CD14-positive monocyte (primary cell): ENCODE measurements at regions not wholly inside any gene's neighbourhood (a gene's known extent, or its start where the extent isn't known, plus 50 kb on each side); places are given as distances from the start of the nearest gene placed in this dataset.

Source experiments
- DNase-seq, 3 donors: peaks; one replicate each; pipeline ENCODE4 v3.0.0-alpha.2; 2011 to 2022
- H2AFZ ChIP-seq: 2 replicates; pipeline ENCODE4 v1.6.0; 2012; ENCODE audit warnings: mild to moderate bottlenecking, low read depth, low read length, inconsistent platforms; ENCODE audit not compliant: insufficient read depth, poor library complexity, severe bottlenecking
- H3K27ac ChIP-seq, 2 donors: 1 replicate in 1 of 2; 2 replicates in 1 of 2; pipeline ENCODE4 v1.5.1; 2012 to 2013; ENCODE audit warnings: low read length in 2 of 2, control low read depth in 1 of 2, inconsistent platforms in 1 of 2, low read depth in 1 of 2, mild to moderate bottlenecking in 1 of 2
- H3K27me3 ChIP-seq, 2 donors: one replicate each; pipeline versions ENCODE4 v1.6.0 to v1.6.1; 2011 to 2013; ENCODE audit warnings: low read length in 2 of 2; ENCODE audit not compliant: control insufficient read depth in 2 of 2, insufficient read depth in 2 of 2
- H3K36me3 ChIP-seq, 2 donors: replicated peaks in 1 of 2; 1 replicate in 1 of 2; 2 replicates in 1 of 2; pipeline versions ENCODE4 v1.5.1 to v1.6.1; 2012 to 2013; ENCODE audit warnings: low read length in 2 of 2, control low read depth in 1 of 2, inconsistent platforms in 1 of 2, mild to moderate bottlenecking in 1 of 2; ENCODE audit not compliant: insufficient read depth in 2 of 2, control insufficient read depth in 1 of 2
- H3K4me1 ChIP-seq, 2 donors: 1 replicate in 1 of 2; 2 replicates in 1 of 2; pipeline versions ENCODE4 v1.5.1 to v1.6.1; 2012 to 2013; ENCODE audit warnings: low read length in 2 of 2, control low read depth in 1 of 2, inconsistent platforms in 1 of 2, mild to moderate bottlenecking in 1 of 2, moderate library complexity in 1 of 2; ENCODE audit not compliant: insufficient read depth in 2 of 2, control insufficient read depth in 1 of 2
- H3K4me2 ChIP-seq: replicated peaks from 2 replicates; pipeline ENCODE3; 2012; ENCODE audit warnings: low read length, moderate library complexity, mild to moderate bottlenecking; ENCODE audit not compliant: poor library complexity, severe bottlenecking; ENCODE audit errors: extremely low read depth
- H3K4me3 ChIP-seq, 3 experiments: fragments of 200-600 bp in 1 of 3; sonication (generic) in 1 of 3; replicated peaks in 1 of 3; 1 replicate in 2 of 3; 2 replicates in 1 of 3; pipeline ENCODE4 v1.5.1; 2011 to 2013; ENCODE audit warnings: low read length in 3 of 3, mild to moderate bottlenecking in 3 of 3, control low read depth in 2 of 3, low read depth in 2 of 3, inconsistent platforms in 1 of 3, moderate library complexity in 1 of 3
- H3K79me2 ChIP-seq: 2 replicates; pipeline ENCODE4 v1.6.0; 2012; ENCODE audit warnings: mild to moderate bottlenecking, control low read depth, inconsistent platforms, low read length, moderate library complexity; ENCODE audit not compliant: insufficient read depth
- H3K9ac ChIP-seq: 2 replicates; pipeline ENCODE4 v1.6.0; 2017; ENCODE audit warnings: low read length, mild to moderate bottlenecking; ENCODE audit not compliant: insufficient read depth, poor library complexity, severe bottlenecking
- H3K9me3 ChIP-seq, 2 donors: replicated peaks in 1 of 2; 1 replicate in 1 of 2; 2 replicates in 1 of 2; pipeline versions ENCODE4 v1.5.1 to v1.6.1; 2012 to 2013; ENCODE audit warnings: low read length in 2 of 2, control low read depth in 1 of 2; ENCODE audit not compliant: control insufficient read depth in 1 of 2, insufficient read depth in 1 of 2
- H4K20me1 ChIP-seq: 2 replicates; pipeline ENCODE4 v1.6.0; 2012; ENCODE audit warnings: mild to moderate bottlenecking, low read length, control low read depth, moderate library complexity; ENCODE audit not compliant: insufficient read depth
- H3K27ac Mint-ChIP-seq, 7 donors: one replicate each; pipeline ENCODE4 v1.8.0; 2020; ENCODE audit warnings: mild to moderate bottlenecking in 7 of 7, mixed read lengths in 7 of 7, moderate library complexity in 6 of 7, inconsistent platforms in 2 of 7
- H3K27me3 Mint-ChIP-seq, 3 donors: one replicate each; pipeline ENCODE4 v1.8.0; 2021 to 2022; ENCODE audit warnings: low read depth in 3 of 3, mild to moderate bottlenecking in 3 of 3, mixed read lengths in 3 of 3, moderate library complexity in 3 of 3, inconsistent platforms in 1 of 3
- H3K36me3 Mint-ChIP-seq, 2 donors: one replicate each; pipeline ENCODE4 v1.8.0; 2020; ENCODE audit warnings: mixed read lengths in 2 of 2, inconsistent platforms in 1 of 2, mild to moderate bottlenecking in 1 of 2
- H3K4me1 Mint-ChIP-seq: one replicate; pipeline ENCODE4 v1.8.0; 2020; ENCODE audit warnings: mild to moderate bottlenecking, mixed read lengths
- H3K4me3 Mint-ChIP-seq, 2 donors: one replicate each; pipeline ENCODE4 v1.8.0; 2020; ENCODE audit warnings: mild to moderate bottlenecking in 2 of 2, mixed read lengths in 2 of 2, moderate library complexity in 1 of 2
- H3K9me3 Mint-ChIP-seq, 7 donors: one replicate each; pipeline ENCODE4 v1.8.0; 2020 to 2022; ENCODE audit warnings: mixed read lengths in 7 of 7, mild to moderate bottlenecking in 6 of 7, moderate library complexity in 6 of 7, inconsistent platforms in 2 of 7
- WGBS: methylation state at CpG from one replicate; pipeline ENCODE4 v1.1.5; 2013; ENCODE audit warnings: missing lambda C conversion rate; ENCODE audit not compliant: insufficient coverage; 5-methylcytosine and 5-hydroxymethylcytosine counted together
- intact Hi-C, 2 donors: fragments of 100-400 bp; cut with micrococcal nuclease; formaldehyde crosslinking; loops; one replicate each; pipeline versions ENCODE4 v1.15.0 to v1.15.1; 2023
- TF ChIP-seq, protein P1 (sequence below): fragments of 200-600 bp; IDR thresholded peaks from one replicate; pipeline ENCODE4 v1.8.0; 2022; ENCODE audit warnings: antibody characterized with exemption, mild to moderate bottlenecking

- Histone ChIP-seq H3K36me3 (no peaks in the 10 kb centered on the region), H2AFZ (no peak overlapping the region), H3K4me3 (no peak overlapping the region), H3K79me2 (no peaks in the 10 kb centered on the region), H3K9me3 (peaks cover 8 to 31% of the 10 kb centered on the region in 2 donors), H3K9ac (no peak overlapping the region), H3K4me2 (no peak overlapping the region), H3K27ac (no peak overlapping the region), H3K4me1 (no peaks in the 10 kb centered on the region), H4K20me1 (no peaks in the 10 kb centered on the region), H3K27me3 (no peaks in the 10 kb centered on the region)
- DNase-seq: no peak
- H3K4me3 Mint-ChIP-seq: no peak overlapping the region
- no peaks in the 10 kb centered on the region for H3K4me1 Mint-ChIP-seq
- TF ChIP-seq, protein P1, sequence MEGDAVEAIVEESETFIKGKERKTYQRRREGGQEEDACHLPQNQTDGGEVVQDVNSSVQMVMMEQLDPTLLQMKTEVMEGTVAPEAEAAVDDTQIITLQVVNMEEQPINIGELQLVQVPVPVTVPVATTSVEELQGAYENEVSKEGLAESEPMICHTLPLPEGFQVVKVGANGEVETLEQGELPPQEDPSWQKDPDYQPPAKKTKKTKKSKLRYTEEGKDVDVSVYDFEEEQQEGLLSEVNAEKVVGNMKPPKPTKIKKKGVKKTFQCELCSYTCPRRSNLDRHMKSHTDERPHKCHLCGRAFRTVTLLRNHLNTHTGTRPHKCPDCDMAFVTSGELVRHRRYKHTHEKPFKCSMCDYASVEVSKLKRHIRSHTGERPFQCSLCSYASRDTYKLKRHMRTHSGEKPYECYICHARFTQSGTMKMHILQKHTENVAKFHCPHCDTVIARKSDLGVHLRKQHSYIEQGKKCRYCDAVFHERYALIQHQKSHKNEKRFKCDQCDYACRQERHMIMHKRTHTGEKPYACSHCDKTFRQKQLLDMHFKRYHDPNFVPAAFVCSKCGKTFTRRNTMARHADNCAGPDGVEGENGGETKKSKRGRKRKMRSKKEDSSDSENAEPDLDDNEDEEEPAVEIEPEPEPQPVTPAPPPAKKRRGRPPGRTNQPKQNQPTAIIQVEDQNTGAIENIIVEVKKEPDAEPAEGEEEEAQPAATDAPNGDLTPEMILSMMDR: no peak
- peaks cover 0 to 1% (median 0%) of the 10 kb centered on the region in 3 donors for H3K27me3 Mint-ChIP-seq
- no peak overlapping the region for H3K27ac Mint-ChIP-seq
- intact Hi-C loops: no loop called here
- no peaks in the 10 kb centered on the region for H3K36me3 Mint-ChIP-seq
- WGBS: 91% methylated on average over 5 of the region's 7 CpGs
- peaks cover 7 to 19% (median 17%) of the 10 kb centered on the region in 7 donors for H3K9me3 Mint-ChIP-seq
Measured at GRCh38 chr2:23128684-23129292, 256.2 kb upstream of the KLHL29 start.

GRCh38 chr2:23131066-23131575 lies 253.9 kb upstream of the KLHL29 start:
- no peaks in the 10 kb centered on the region for H3K36me3 ChIP-seq
- H3K27ac ChIP-seq: no peak overlapping the region
- TF ChIP-seq, protein P1: no peak
- H3K9me3 ChIP-seq: peaks cover 8 to 31% of the 10 kb centered on the region in 2 donors
- no peaks in the 10 kb centered on the region for H3K27me3 ChIP-seq
- H3K9ac ChIP-seq: no peak overlapping the region
- Mint-ChIP-seq H3K27me3 (peaks cover 0 to 3% (median 0%) of the 10 kb centered on the region in 3 donors), H3K27ac (no peak overlapping the region), H3K36me3 (no peaks in the 10 kb centered on the region), H3K4me1 (no peaks in the 10 kb centered on the region), H3K9me3 (peaks cover 7 to 19% (median 17%) of the 10 kb centered on the region in 7 donors), H3K4me3 (no peak overlapping the region)
- no peaks in the 10 kb centered on the region for H4K20me1 ChIP-seq
- H3K4me1 ChIP-seq: no peaks in the 10 kb centered on the region
- WGBS: 96% methylated on average over 4 of the region's 4 CpGs
- H3K4me3 ChIP-seq: no peak overlapping the region
- no peak overlapping the region for H3K4me2 ChIP-seq
- no peaks in the 10 kb centered on the region for H3K79me2 ChIP-seq
- H2AFZ ChIP-seq: no peak overlapping the region
- no peak for DNase-seq
- intact Hi-C loops: no loop called here
